ENCODE measurements at regions not wholly inside any gene's neighbourhood (a gene's known extent, or its start where the extent isn't known, plus 50 kb on each side); places are given as distances from the start of the nearest gene placed in this dataset.
"Not testable (repeated sequence)": the region's sequence is repeated elsewhere in the genome, so short reads cannot be mapped to it uniquely, and the experiment has no call there.

DNA sequence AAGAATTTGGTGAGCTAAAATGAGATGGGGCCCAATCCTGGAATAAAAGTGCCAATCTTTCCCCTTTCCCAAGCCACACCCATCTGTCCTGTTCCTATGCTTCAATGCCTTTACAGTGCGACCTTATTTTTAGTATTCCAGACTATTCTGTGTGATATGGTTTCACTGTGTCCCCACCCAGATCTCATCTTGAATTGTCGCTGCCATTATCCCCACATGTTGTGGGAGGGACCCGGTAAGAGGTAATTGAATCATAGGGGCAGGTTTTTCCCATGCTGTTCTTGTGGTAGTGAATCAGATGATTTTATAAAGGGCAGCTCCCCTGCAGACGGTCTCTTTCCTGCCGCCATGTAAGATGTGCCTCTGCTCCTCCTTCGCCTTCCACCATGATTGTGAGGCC is 129.3 kb upstream of the KIF26B start:
- DNase-seq (ENCODE audit: low read depth in 2 of 2) = no peak

DNA sequence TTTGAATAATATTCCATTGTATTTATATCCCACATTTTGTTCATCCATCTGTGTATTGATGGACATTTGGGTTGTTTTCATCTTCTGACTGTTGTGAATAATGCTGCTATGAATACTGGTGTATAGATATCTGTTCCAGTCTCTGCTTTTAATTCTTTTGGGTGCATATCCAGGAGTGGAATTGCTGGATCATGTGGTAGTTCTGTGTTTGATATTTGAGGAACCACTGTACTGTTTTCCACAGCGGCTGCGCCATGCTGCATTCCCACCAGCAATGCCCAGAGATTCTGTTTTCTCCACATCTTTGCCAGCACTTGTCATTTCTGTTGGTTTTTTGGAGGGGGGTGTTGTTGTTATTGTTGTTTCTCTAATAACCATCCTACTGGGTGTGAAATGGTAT is 131.6 kb upstream of the KIF26B start:
- no peak for DNase-seq (ENCODE audit: low read depth in 2 of 2)

DNA sequence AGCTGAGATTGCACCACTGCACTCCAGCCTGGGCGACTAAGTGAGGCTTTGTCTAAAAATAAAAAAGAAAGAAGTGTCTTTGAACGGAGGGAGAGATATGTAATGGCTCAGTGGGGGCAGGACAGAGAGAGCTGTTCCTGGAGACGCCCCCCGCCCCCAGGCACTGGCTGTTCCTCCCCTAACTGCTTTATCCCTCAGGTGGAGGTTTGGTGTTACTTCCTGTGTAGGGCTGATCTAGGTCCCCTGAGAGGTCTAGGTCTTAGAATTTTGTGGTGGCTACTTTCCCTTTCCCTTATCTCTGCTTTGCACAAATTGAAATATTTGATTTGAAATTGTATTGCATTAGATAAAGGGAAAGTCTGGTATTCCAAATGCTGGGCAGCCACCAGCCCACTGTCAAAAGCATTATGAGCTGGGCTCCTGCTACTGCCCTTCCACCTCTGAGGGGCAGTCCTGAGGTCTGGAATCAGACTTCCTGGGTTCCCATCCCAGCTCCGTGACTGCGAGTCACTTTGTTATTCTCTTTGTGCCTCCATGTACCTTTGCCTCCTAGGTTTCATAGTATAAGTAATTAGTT is 134.8 kb upstream of the KIF26B start:
- DNase-seq (ENCODE audit: low read depth in 2 of 2) = no peak

DNA sequence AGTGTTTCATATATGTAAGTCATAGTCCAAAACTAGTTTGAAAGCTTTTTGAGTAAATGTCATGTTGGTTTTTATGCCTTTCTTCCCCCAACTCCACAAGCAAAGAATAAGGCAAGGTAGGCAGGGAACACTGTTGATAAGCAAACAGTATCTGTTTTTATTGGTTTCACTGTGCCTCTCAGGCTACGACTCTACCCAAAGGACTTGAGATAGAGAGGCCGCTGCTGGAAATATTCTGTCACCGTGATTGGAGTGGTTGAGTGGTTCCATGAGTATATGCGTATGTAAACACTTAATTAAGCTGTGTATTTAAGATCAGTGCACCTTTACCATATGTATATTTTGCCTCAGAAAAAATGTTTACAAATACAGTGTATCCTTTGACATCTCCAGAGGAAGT is 138.1 kb upstream of the KIF26B start:
- DNase-seq (ENCODE audit: low read depth in 2 of 2) = no peak

DNA sequence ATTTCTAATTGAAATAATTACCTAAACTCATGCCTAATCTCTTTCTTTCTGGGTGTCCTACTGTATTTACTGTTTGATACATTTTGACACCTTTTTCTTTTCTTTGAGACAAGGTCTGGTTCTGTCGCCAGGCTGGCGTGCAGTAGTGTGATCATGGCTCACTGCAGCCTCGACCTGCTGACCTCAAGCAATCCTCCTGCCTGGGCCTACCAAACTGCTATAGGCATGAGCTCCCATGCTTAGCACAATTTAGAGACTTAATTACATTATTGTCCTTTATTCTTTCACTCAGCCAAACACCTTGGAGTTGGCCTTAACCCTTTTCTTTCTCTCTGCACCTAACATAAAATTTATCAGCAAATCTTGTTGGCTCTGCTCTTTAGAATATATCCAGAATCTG is 139.8 kb upstream of the KIF26B start:
- no peak for DNase-seq (ENCODE audit: low read depth in 2 of 2)

DNA sequence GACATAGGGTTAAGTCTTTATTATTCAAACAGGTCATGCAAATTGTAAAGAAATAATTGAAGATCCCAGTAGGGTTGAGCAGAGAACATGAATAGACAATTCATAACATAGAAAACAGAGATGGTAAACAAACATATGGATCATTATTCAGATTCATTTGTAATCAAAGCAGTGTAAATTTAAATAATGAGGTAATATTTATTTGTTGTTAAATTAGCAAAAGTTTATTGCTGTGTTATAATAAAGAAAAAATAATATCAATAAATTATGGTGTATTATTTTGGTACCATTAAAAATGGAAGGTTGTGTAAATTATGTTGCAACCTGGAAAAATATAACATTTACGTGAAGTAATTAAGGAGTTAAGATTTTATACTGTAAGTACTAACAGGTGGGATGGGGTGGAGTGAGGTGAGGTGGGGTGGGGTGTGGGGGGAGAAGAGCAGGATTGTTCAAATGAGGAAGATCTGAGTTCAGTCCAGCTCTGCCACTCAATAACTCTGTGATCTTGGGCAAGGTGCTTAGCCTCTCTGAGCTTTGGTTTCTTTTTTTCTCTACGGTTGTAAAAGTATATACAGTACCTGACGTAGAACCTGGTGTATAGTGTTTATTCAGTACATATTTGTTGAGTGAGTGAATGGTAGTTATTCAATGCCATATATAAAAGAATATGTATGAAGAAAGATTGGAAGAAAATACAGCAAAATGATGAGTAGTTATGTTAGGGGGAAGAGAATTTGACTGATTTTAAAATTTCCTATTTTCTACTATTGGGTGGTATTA is 140.3 kb upstream of the KIF26B start:
- DNase-seq (ENCODE audit: low read depth in 2 of 2) = no peak

DNA sequence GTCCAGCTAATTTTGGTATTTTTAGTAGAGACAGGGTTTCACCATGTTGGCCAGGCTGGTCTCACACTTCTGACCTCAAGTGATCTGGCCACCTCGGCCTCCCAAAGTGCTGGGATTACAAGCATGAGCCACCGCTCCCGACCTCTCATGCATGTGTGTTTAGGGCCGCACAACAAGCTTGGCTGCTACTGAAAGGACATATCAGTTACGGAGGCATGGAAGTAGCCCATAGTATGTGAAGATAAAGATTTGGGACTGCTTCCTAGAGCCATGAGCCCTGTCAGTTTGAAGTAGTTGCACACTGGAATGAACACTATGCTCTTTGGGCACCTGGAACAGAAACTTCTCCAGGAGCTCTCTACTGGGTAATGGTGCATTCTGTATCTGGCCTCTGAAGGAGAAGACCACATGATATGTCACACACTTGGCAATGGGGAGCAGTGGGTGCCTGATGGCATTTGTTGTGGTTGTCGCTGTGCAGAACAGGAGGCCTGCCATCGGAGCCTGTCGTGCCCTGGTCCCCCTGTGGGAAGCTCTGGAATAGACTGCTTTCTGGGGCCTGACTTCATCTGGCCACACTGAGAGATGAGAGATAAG is 144.7 kb upstream of the KIF26B start:
- no peak for DNase-seq (ENCODE audit: low read depth in 2 of 2)

DNA sequence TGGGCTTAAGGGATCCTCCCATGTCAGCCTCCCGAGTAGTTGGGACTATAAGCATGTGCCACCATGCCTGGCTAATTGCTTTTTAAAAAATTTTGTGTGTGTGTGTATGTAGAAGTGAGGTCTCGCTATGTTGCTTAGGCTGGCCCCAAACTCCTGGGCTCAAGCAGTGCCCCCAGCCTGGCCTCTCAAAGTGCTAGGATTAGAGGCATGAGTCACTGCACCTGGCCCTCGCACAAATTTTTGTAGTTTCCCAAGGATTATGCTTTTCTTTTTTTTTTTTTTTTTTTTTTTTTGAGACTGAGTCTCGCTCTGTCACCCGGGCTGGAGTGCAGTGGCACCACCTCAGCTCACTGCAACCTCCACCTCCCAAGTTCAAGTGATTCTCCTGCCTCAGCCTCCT is 144.4 kb upstream of the HNRNPU start:
- DNase-seq (ENCODE audit: low read depth in 2 of 2) = no peak

DNA sequence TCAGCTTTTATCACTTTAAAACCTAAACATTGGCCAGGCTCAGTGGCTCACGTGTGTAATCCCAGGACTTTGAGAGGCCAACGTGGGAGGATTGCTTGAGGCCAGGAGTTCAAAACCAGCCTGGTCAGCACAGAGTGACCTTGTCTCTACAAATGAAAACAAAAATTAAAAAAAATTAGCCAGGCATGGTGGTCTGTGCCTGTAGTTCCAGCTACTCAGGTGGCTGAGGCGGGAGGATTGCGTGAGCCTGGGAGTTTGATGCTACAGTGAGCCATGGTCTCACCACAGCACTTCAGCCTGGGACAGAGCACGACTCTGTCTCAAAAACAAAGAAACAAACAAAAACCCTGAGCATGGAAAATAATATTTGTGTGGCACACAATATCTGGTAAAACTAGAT is 143.5 kb upstream of the HNRNPU start:
- DNase-seq (ENCODE audit: low read depth in 2 of 2) = no peak

DNA sequence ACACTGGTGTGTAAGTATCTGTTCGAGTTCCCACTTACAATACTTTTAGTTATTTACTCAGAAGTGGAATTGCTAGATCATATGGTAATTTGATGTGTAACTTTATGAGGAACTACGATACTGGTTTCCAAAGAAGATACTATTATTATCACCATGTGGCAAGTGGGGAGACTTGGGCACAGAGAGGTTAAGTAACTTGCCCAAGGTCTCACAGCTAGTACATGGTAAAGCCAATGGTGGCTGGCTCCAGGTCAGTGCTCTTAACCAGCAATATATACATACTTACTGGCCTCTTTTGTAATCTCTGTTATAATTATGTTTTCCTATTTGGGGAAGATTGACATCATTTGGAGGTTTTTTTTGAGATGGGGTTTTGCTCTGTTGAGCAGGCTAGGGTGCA is 138.9 kb upstream of the HNRNPU start:
- DNase-seq (ENCODE audit: low read depth in 2 of 2) = no peak

DNA sequence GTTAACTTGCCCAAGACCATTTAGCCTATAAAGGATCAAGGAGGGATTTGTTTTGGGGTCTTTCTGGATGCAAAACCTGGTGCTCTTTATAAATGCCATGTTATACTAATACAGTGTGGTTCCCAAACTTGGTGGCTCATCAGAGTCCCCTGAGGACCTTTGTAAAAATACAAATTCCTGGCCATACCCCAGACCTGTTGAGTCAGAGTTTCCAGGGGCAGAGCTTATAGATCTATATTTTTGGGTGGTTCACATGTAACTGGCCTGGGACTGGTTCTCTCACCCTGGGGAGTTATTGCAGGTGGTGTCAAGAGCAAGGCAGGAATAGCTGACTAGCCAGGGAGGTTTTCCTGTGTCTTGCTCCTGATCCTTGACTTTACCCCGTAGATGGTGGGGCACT is 136.9 kb upstream of the HNRNPU start:
- DNase-seq (ENCODE audit: low read depth in 2 of 2) = no peak

DNA sequence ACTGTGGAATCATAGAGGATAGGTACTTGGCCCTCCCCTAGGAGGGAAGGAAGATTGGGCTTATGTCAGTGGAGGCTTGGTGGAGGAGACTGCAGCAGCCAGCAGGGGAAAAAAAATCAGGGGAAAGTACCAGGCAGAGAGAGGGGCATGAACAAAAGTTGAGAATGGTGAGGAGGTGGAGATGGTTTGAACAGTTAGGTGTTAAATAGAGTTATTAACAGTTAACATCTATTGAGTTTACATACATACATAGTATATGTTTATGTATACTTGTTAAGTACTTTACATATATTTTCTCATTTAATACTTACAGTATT is 136.5 kb upstream of the HNRNPU start:
- DNase-seq (ENCODE audit: low read depth in 2 of 2) = no peak

DNA sequence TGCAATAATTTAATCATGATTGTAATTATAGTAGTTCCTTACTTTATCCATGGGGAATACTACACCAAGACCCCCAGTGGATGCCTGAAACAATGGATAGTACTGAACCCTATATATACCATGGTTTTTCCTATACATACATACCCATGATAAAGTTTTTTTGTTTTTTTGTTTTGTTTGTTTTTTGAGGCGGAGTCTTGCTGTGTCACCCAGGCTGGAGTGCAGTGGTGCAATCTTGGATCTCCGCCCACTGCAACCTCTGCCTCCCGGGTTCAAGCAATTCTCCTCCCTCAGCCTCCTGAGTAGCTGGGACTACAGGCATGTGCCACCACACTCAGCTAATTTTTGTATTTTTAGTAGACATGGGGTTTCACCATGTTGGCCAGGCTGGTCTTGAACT is 135.3 kb upstream of the HNRNPU start:
- not testable (repeated sequence) for DNase-seq (ENCODE audit: low read depth in 2 of 2)

DNA sequence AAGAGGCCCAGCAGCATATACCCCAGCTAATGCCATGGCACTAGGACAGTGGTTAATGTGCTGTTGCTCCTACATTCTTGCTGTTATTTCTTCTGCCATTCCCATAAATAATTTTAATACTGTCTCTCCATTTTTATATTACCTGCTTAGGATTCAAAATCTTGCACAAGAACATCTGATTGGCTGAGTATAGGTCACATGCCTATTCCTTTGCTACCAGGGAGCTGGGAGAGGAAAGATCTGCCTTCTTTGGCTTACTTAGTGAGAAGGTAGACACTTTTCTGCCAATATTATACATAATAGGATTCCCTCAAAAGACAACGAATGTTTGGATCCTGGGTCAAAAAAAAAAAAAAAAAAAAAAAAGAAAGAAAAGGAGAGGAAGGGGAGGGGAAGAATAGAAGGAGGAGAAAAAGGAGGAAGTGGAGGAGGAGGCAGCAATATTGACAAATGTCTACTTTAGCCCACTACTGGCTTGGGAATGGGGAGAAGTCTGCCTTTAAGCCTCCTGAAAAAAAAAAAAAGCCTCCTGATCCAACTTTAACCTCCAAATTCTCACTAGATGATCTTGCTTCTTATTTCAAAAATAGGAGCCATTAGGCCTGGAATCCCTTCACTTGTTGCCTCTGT is 134.5 kb upstream of the HNRNPU start:
- DNase-seq (ENCODE audit: low read depth in 2 of 2) = no peak

DNA sequence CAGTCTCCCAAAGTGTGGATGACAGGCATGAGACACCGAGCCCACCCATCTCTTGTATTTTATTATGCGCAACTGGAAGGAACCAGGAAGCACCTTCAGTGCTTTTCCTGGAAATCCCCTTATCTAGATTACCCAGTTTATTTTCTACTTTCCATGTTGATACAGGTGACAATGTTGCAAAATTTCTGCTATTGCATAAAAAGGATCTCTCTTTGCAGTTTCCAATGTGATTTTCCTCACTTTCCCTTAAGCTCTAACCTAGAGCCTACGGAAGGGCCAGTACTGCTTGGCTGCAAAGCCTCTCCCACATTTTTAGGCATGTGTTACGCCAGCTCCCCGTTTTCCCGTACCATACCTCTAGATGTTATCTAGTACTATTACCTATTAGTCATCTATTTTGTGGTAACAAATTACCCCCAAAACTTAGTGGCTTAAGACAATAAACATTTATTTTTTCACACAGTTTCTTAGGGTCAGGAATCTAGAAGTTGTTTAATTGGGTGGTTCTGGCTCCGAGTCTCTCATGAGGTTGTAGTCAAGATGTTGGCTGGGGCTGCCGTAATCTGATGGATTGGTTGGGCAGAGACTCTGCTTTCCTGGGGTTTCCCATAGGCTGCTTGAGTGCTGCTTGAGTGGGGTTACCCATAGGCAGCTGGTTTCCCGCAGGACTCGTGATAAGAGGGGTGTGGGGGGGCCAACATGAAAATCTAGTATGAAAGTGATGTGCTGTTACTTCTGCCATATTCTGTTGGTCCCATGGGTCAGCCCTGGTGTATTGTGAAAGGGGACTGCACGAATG is 131.5 kb upstream of the HNRNPU start:
- no peak for DNase-seq (ENCODE audit: low read depth in 2 of 2)

DNA sequence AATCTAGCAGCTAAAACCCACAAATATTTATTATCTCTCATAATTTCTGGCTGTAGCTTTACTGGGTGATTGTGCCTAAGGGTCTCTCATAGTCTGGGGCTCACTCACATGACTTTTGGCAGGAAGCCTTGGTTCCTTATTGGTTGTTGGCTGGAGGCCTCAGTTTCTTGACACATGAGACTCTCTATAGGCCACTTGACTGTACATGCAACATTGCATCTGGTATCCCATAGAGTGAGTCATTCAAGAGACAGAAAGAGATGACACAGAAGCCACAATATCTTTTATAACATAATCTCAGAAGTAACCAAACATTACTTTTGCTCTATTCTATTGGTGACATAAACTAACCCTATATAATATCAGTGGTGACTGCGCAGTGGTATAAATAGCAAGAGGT is 128.5 kb upstream of the HNRNPU start:
- no peak for DNase-seq (ENCODE audit: low read depth in 2 of 2)

DNA sequence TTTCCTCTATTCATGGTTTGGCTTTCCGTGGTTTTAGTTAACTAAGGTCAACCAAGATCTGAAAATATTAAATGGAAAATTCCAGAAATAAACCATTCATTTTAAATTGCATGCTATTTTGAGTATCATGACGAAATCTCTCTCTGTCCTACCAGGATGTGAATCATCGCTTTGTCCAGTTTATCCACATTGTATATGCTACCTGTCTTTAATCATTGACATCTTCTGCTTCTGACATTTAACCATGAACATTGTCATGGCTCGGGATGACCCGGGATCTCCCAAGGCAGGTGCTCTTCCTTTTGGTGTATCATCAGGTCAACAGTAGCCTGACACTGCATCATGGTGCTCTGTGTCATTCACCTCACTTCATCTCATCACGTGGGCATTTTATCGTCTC is 125.5 kb upstream of the HNRNPU start:
- DNase-seq (ENCODE audit: low read depth in 2 of 2) = no peak

DNA sequence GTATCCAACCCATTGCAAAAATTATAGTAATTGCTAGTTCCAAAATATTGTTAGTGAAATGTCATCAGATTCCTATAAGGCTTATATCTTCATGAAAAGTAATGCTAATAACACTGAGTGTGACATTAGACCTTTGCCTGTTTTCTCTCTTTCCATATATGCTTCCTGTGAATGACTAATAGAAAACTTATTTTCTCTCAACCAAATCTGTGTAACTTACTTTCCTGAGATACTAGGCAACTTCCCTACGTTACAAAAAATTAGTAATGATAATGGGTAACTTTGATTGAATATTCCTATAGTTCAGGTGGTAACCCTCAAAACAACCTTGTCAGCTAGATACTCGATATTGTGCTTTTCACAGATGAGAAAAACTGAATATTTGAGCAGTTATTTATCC is 124.2 kb upstream of the HNRNPU start:
- no peak for DNase-seq (ENCODE audit: low read depth in 2 of 2)

DNA sequence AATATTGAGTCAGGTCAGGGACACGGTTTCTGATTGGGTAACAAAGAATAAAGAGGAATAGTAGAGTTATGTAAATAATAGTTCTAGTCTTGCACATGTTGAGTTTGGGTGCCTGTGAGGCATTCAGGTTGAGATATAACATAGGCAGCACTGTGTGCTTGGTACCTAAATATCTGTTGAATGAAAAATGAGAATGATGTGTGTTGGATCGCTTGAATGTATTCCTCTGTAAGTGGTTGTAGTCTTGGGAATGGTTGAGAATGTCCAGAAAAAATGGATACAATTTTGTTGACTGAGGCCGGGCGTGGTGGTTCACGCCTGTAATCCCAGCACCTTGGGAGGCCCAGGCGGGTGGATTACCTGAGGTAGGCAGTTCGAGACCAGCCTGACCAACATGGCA is 116.3 kb upstream of the HNRNPU start:
- DNase-seq (ENCODE audit: low read depth in 2 of 2) = no peak

DNA sequence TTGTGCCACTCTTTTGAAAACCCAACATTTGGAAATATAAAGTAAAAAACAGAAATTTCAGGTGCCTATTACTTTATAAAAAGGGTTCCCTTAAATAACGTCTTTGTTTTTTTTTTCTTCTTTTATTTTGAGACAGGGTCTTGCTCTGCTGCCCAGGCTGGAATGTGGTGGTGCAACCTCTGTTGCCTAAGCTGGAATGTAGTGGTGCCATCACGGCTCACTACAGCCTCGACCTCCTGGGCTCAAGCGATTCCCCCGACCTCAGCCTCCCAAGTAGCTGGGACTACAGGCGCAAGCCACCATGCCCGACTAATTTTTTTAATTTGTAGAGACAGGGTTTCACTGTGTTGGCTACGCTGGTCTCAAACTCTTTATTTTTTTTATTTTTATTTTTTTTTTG is 110.2 kb upstream of the HNRNPU start:
- no peak for DNase-seq (ENCODE audit: low read depth in 2 of 2)

DNA sequence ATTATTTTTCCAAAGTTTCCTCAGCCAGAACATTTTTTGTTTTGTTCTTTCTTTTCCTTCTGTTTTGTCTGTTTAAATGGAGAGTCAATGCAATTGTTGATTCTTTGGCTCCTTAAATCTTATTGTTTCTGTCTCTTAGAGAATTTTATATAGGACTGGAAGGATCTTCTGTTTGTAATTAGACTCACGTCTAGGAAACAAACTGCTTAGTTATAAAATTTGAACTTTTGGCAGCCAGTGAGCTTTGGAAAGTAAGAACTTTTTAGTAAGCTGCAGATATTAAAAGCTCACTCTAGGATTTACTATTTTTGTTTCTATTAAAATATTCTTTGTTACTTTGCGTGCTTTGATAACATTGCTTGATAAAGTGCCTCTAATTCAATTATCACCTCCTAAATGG is 109.8 kb upstream of the HNRNPU start:
- DNase-seq (ENCODE audit: low read depth in 2 of 2) = no peak

DNA sequence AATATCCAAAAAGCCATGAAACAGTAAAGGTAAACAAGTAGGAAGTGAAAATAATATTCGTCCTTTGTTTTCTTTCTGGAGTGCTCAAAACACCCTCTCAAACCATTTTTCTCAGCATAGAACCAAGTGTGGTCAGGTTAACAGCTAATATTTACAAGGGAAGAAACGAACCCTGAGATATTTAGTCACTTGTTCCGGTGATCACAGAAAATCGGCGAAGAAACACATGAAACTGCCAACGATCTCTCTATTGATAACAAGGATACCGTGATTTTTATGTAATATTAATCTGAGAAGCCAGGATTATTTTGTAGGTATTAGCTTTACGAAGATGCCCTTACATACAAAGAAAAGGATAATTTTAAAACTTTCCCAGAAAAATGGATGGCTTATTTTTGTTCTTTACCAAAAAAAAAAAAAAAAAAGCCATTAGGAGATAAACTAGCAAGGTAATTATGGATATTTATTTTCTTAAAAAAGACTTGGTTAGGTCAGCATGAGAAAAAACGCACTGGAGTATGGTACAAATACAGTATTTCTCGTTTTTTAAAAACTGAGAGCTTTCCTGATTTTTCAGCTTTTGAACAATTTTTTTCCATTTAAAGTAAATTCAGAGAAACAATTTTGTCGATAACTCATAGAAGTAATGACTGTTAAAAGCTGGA is 107.3 kb upstream of the HNRNPU start:
- no peak for DNase-seq (ENCODE audit: low read depth in 2 of 2)
